Nephron progenitor cell (in vitro differentiated cells): ENCODE measurements at regions not wholly inside any gene's neighbourhood (a gene's known extent, or its start where the extent isn't known, plus 50 kb on each side); places are given as distances from the start of the nearest gene placed in this dataset.

ENCODE experiments used
- DNase-seq: peaks from one replicate; pipeline ENCODE4 v3.0.0; 2021
- H3K27ac Mint-ChIP-seq: 2 replicates; pipeline ENCODE4 v1.8.0; 2021; ENCODE audit warnings: mild to moderate bottlenecking, moderate library complexity, mixed read lengths
- H3K27me3 Mint-ChIP-seq: 2 replicates; pipeline ENCODE4 v1.8.0; 2021; ENCODE audit warnings: mild to moderate bottlenecking, low read depth, mixed read lengths; ENCODE audit not compliant: poor library complexity
- H3K36me3 Mint-ChIP-seq: 2 replicates; pipeline ENCODE4 v1.8.0; 2021; ENCODE audit warnings: low read depth, mixed read lengths
- H3K4me1 Mint-ChIP-seq: 2 replicates; pipeline ENCODE4 v1.8.0; 2021; ENCODE audit warnings: mixed read lengths
- H3K4me3 Mint-ChIP-seq: 2 replicates; pipeline ENCODE4 v1.8.0; 2021; ENCODE audit warnings: mild to moderate bottlenecking, moderate library complexity, mixed read lengths
- H3K9me3 Mint-ChIP-seq: 2 replicates; pipeline ENCODE4 v1.8.0; 2021; ENCODE audit warnings: mild to moderate bottlenecking, moderate library complexity, mixed read lengths
- TF ChIP-seq, protein P1 (sequence below): fragments of 200-600 bp; sonication (generic); IDR thresholded peaks from 2 replicates; pipeline ENCODE4 v1.5.0; 2021; ENCODE audit warnings: antibody characterized with exemption

- Mint-ChIP-seq H3K4me3 (no peak overlapping the region), H3K4me1 (peaks cover 27% of the 10 kb centered on the region), H3K27ac (no peak overlapping the region), H3K27me3 (peaks cover 3% of the 10 kb centered on the region), H3K36me3 (no peaks in the 10 kb centered on the region), H3K9me3 (peaks cover 7% of the 10 kb centered on the region)
- DNase-seq: no peak
- TF ChIP-seq, protein P1, sequence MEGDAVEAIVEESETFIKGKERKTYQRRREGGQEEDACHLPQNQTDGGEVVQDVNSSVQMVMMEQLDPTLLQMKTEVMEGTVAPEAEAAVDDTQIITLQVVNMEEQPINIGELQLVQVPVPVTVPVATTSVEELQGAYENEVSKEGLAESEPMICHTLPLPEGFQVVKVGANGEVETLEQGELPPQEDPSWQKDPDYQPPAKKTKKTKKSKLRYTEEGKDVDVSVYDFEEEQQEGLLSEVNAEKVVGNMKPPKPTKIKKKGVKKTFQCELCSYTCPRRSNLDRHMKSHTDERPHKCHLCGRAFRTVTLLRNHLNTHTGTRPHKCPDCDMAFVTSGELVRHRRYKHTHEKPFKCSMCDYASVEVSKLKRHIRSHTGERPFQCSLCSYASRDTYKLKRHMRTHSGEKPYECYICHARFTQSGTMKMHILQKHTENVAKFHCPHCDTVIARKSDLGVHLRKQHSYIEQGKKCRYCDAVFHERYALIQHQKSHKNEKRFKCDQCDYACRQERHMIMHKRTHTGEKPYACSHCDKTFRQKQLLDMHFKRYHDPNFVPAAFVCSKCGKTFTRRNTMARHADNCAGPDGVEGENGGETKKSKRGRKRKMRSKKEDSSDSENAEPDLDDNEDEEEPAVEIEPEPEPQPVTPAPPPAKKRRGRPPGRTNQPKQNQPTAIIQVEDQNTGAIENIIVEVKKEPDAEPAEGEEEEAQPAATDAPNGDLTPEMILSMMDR: no peak
These were observed 654.1 kb downstream of the INHBA start for GRCh38 chr7:41048771-41049170.

DNA sequence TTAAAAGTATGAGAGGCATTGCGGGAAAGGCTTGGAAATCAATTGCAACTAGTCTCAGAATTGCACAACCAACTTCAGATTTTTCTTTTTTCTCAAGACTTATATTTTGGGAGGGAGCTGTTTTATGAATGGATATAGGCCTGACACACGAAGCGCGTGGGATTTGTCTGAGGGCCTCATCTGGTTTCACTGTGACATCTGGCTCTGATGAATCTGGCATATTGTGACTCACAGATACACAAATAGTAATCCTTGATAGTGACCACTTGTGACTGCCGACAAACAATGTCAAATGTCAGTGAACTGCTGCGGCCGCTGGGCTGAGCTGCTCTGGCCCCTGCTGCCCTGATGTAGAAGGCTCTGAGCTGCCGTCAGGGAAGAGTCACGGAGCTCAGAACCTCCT lies 655.1 kb downstream of the INHBA start:
- peaks cover 17% of the 10 kb centered on the region for H3K9me3 Mint-ChIP-seq
- TF ChIP-seq, protein P1: no peak
- no peak overlapping the region for H3K4me3 Mint-ChIP-seq
- H3K27ac Mint-ChIP-seq: no peak overlapping the region
- H3K36me3 Mint-ChIP-seq: no peaks in the 10 kb centered on the region
- H3K4me1 Mint-ChIP-seq: peaks cover 27% of the 10 kb centered on the region
- H3K27me3 Mint-ChIP-seq: peaks cover 3% of the 10 kb centered on the region
- no peak for DNase-seq

DNA sequence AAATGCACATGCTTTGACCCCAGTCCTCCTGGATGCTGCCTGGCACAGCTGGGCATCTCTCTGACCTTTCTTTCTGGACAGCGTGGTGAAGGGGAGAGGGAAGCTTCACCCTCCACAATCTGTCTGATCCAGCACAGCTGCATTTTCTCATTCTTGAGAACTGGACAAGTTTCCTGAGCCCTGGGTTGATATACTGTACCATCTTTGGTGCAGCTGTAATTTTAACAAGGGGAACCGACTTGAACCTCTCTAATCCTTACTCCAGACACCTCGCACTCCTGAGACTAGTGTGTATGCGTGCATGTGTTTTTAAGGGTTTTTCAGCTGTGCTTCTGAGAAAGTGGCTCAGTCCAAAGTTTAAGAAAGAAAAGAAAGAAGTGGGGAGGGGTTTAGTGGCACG lies 655.7 kb downstream of the INHBA start:
- peak overlapping the region; percentile 51 for H3K27ac Mint-ChIP-seq
- H3K36me3 Mint-ChIP-seq: peaks cover 4% of the 10 kb centered on the region
- no peak for DNase-seq
- TF ChIP-seq, protein P1: no peak
- H3K9me3 Mint-ChIP-seq: peaks cover 23% of the 10 kb centered on the region
- H3K4me3 Mint-ChIP-seq: no peak overlapping the region
- H3K27me3 Mint-ChIP-seq: peaks cover 3% of the 10 kb centered on the region
- peaks cover 26% of the 10 kb centered on the region for H3K4me1 Mint-ChIP-seq

- Mint-ChIP-seq H3K4me3 (no peak overlapping the region), H3K27ac (peak overlapping the region; percentile 40), H3K9me3 (peaks cover 25% of the 10 kb centered on the region), H3K4me1 (peaks cover 22% of the 10 kb centered on the region), H3K36me3 (peaks cover 6% of the 10 kb centered on the region), H3K27me3 (peaks cover 3% of the 10 kb centered on the region)
- TF ChIP-seq, protein P1: no peak
- DNase-seq: no peak
These were observed 656.1 kb downstream of the INHBA start for GRCh38 chr7:41046776-41047175.

- DNase-seq: no peak
- Mint-ChIP-seq H3K36me3 (peaks cover 6% of the 10 kb centered on the region), H3K4me1 (peaks cover 17% of the 10 kb centered on the region), H3K27ac (no peak overlapping the region), H3K27me3 (peaks cover 3% of the 10 kb centered on the region), H3K9me3 (peaks cover 25% of the 10 kb centered on the region), H3K4me3 (no peak overlapping the region)
- TF ChIP-seq, protein P1: no peak
These were observed 656.6 kb downstream of the INHBA start for GRCh38 chr7:41046221-41046761.

GRCh38 chr7:41045556-41046123 lies 657.2 kb downstream of the INHBA start:
- peaks cover 14% of the 10 kb centered on the region for H3K4me1 Mint-ChIP-seq
- TF ChIP-seq, protein P1: no peak
- peaks cover 3% of the 10 kb centered on the region for H3K27me3 Mint-ChIP-seq
- H3K4me3 Mint-ChIP-seq: no peak overlapping the region
- H3K27ac Mint-ChIP-seq: no peak overlapping the region
- H3K36me3 Mint-ChIP-seq: peaks cover 6% of the 10 kb centered on the region
- DNase-seq: no peak
- peaks cover 25% of the 10 kb centered on the region for H3K9me3 Mint-ChIP-seq
